ENCODE measurements at regions not wholly inside any gene's neighbourhood (a gene's known extent, or its start where the extent isn't known, plus 50 kb on each side); places are given as distances from the start of the nearest gene placed in this dataset.
A peak's percentile ranks its signal among the peaks of the same experiment; 100 is the strongest.

DNA sequence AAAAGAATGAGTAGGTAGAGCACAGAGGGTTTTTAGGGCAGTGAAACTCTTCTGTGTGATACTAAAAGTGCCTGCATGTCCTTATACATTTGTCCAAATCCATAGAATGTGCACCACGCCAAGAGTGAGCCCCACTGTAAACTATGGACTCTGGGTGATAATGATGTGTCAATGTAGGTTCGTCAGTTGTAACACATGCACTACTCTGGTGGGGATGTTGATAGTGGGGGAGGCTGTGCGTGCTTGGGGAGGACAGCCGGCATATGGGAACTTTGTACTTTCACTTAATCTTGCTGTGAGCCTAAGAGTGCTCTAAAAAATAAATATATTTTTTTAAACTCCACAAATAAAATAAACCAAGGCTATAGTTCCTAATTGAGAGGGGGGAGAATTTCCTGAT is 319.2 kb downstream of the SHQ1 start:
- DNase-seq (ENCODE audit: low spot score): no peak
- CTCF ChIA-PET: no interaction called here
- TF ChIP-seq, protein P1, sequence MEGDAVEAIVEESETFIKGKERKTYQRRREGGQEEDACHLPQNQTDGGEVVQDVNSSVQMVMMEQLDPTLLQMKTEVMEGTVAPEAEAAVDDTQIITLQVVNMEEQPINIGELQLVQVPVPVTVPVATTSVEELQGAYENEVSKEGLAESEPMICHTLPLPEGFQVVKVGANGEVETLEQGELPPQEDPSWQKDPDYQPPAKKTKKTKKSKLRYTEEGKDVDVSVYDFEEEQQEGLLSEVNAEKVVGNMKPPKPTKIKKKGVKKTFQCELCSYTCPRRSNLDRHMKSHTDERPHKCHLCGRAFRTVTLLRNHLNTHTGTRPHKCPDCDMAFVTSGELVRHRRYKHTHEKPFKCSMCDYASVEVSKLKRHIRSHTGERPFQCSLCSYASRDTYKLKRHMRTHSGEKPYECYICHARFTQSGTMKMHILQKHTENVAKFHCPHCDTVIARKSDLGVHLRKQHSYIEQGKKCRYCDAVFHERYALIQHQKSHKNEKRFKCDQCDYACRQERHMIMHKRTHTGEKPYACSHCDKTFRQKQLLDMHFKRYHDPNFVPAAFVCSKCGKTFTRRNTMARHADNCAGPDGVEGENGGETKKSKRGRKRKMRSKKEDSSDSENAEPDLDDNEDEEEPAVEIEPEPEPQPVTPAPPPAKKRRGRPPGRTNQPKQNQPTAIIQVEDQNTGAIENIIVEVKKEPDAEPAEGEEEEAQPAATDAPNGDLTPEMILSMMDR (conservative IDR thresholded peaks at IDR 0.05; ENCODE audit: low read depth): no peak
- POLR2A ChIA-PET (ENCODE audit: low non-redundant PET): no interaction called here
- H3K27ac ChIP-seq: no peak overlapping the region

DNA sequence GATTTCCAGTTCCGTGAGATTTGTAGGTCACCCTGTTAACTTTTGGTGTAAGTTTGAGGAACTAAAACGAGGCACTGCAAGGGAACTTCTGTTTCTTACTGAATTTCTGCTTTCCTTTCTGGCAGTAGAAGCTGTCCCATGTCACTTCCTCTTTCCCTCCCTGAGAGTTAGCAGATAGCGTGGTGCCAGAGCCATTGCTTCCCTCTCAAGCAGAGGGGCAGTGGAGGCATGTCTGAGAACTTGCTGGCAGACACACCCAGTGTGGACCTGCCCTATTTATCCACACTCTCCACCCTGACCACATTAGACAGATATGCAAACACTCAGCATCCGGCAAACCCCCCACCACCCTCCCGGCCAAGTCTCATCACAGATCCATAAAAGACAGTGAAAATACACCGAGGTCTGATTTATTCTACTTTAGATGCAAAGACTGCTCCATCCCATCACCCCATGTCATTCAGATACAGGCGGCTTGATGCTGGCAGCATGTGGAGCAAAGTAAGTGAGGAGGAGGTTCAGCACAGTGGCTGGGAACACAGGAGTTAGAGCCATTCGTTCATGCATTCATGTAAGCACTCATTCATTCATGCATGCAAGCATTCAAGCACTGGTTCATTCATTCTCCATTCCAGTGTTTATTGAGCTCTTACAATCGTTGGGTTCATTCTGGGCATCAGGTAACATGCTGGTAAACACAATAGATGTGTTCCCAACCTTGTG is 324.7 kb downstream of the SHQ1 start:
- CTCF ChIA-PET: interaction anchor here (0.9 kb wide), 1 partner anchor 593 kb away, joined by 4 read pairs; no protein-coding TSS in a partner anchor
- no peak overlapping the region for H3K27ac ChIP-seq
- no peak for DNase-seq (ENCODE audit: low spot score)
- TF ChIP-seq, protein P1 (conservative IDR thresholded peaks at IDR 0.05; ENCODE audit: low read depth): no peak
- POLR2A ChIA-PET (ENCODE audit: low non-redundant PET): no interaction called here

DNA sequence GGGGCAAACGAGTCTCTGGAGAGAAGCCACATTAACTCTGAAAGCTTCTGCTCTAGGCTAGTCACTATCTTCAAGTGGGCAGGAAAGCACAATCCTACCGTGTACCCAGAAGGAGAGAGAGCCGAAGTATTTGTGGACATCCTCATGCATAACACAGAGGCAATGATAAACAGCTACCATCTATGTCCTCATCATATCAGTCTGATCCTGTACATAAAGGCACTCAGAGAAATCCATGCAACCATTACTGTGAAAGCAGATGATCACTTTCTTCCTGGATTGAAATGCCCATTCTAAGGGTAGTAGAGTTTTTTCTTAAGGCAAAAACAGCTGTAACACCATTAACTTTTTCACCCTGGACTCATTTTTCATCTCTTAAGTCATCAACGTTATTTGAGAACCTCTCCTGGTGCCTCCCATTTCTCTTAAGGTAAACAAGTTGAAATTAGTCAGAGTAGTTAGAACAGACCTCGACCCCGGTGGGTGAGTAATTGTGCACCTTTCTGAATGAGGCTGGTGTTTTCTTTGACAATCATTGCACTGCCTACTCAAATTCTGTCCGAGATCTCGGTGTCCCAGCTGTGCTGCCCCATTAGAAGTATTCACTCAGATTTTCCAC is 327.4 kb downstream of the SHQ1 start:
- ChIA-PET POLR2A (ENCODE audit: low non-redundant PET) (no interaction called here), CTCF (interaction anchor here (0.7 kb wide), 1 partner anchor 1726 kb away, joined by 4 read pairs; no protein-coding TSS in a partner anchor)
- H3K27ac ChIP-seq: no peak overlapping the region
- TF ChIP-seq, protein P1 (conservative IDR thresholded peaks at IDR 0.05; ENCODE audit: low read depth): no peak
- DNase-seq (ENCODE audit: low spot score): peak; percentile 66

DNA sequence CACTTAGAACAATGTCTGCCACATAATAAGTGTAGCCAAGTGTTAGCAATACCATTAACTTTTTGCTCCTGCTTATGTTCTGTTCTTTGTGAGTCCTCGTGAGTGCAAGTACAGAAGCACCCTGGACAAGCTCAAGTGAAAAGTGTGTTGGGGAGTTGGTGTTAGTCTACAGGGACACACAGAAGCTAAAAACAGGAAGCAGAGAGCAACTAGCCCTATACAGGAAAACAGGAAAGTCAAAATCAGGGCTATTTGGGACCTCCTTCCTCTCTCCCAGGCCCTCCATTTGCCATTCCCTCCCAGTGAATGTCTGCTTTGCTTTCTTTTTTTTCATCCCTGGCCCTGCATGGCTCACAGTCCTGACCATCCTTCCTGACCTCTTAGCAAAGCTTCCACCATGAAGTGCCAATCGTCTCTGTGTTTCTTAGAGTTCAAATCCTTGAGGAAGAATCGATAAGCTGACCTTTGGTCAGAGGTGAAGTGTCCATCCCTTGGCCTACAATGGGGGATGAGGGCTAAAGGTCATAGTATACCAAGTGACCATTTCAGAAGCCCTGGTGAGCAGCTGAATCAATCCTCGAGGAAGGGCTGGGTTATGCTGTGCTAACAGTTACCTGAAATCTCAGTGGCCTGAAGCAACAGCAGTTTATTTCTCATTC is 328.2 kb downstream of the SHQ1 start:
- TF ChIP-seq, protein P1 (conservative IDR thresholded peaks at IDR 0.05; ENCODE audit: low read depth): no peak
- ChIA-PET POLR2A (ENCODE audit: low non-redundant PET) (no interaction called here), CTCF (interaction anchor here (0.6 to 0.7 kb wide), 2 partner anchors 11 to 1727 kb away, joined by 4 to 5 read pairs; no protein-coding TSS in a partner anchor)
- DNase-seq (ENCODE audit: low spot score): no peak
- H3K27ac ChIP-seq: no peak overlapping the region

DNA sequence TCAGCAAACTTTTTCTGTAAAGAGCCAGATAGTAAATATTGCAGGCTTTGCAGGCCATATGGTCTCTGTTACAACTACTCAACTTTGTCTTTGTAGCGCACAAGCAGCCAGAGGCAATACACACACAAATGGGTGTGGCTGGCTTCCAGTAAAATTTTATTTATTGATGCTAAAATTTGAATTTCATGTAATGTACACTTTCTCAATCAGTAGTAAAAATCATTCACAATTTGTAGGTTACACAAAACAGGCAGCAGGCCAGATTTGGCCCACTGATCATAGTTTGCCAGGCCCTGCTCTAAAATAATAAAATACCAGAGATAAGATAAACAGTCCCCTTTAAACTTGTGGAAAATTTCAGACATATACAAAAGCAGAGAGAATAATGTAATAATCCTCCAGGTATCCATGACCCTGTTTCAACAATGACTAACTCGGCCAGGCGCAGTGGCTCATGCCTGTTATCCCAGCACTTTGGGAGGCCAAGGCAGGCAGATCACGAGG is 330.3 kb downstream of the SHQ1 start:
- POLR2A ChIA-PET (ENCODE audit: low non-redundant PET): no interaction called here
- TF ChIP-seq, protein P1 (conservative IDR thresholded peaks at IDR 0.05; ENCODE audit: low read depth): no peak
- no peak overlapping the region for H3K27ac ChIP-seq
- CTCF ChIA-PET: no interaction called here
- DNase-seq (ENCODE audit: low spot score): no peak

DNA sequence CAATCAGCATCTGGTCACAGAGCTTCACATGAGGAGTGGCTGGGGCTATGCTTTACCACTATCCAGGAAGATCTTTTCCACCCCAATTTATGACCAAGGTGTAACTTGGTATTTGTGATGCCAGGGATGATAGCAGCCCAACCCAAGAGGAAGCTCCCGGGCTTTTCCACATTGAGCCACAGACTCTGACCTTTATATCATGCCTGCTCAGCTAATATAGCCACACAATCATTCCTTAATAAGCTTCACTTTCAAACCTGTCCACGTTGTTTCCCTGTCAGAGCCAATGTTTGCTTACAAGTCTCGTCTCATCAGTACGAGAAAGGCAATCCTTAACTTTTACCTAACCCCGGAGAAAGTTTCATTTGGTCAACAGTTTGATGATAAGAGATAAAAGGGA is 330.9 kb downstream of the SHQ1 start:
- POLR2A ChIA-PET (ENCODE audit: low non-redundant PET): no interaction called here
- CTCF ChIA-PET: no interaction called here
- no peak overlapping the region for H3K27ac ChIP-seq
- no peak for DNase-seq (ENCODE audit: low spot score)
- TF ChIP-seq, protein P1 (conservative IDR thresholded peaks at IDR 0.05; ENCODE audit: low read depth): no peak
